Endothelial cell of umbilical vein (primary cell): ENCODE measurements at regions not wholly inside any gene's neighbourhood (a gene's known extent, or its start where the extent isn't known, plus 50 kb on each side); places are given as distances from the start of the nearest gene placed in this dataset.

Source experiments
- BruUV-seq: library from RNA; stranded (reverse); fragments of 400-500 nt; replicated peaks from 2 replicates; lab custom pipeline; 2021; lab: Mats Ljungman, UMichigan
- CTCF ChIA-PET: fragments of 300-600, 350-600 bp; sonication (Branson Sonifier 250); formaldehyde crosslinking; loops from one replicate; lab custom pipeline; 2021; ENCODE audit warnings: antibody characterized with exemption, inconsistent platforms; lab: Charles Lee
- POLR2A ChIA-PET: fragments of 300-600, 350-600 bp; sonication (Branson Sonifier 250); formaldehyde crosslinking; loops from one replicate; lab custom pipeline; 2021; ENCODE audit warnings: antibody characterized with exemption, inconsistent platforms; lab: Charles Lee
- DNase-seq: peaks from one replicate; pipeline ENCODE4 v3.0.0-alpha.2; 2011; ENCODE audit warnings: low read depth, low spot score
- FAIRE-seq: peaks from 2 replicates; lab custom pipeline; 2011; peaks lifted over from hg19 to GRCh38; lab: Jason Lieb, UNC
- H2AFZ ChIP-seq: 2 replicates; pipeline ENCODE4 v1.6.0; 2012; ENCODE audit warnings: low read depth, low read length, control low read depth, inconsistent platforms
- H3K27ac ChIP-seq: 2 replicates; pipeline ENCODE4 v1.5.1; 2011; ENCODE audit warnings: low read depth, mild to moderate bottlenecking, control low read depth, low read length, moderate library complexity; ENCODE audit not compliant: insufficient read depth
- H3K27me3 ChIP-seq, 2 experiments: 2 replicates each; pipeline versions ENCODE4 v1.6.0 to v1.6.1; 2011; ENCODE audit warnings: low read length in 2 of 2, mixed read lengths in 1 of 2; ENCODE audit not compliant: control insufficient read depth in 2 of 2, insufficient read depth in 2 of 2
- H3K36me3 ChIP-seq, 2 experiments: 2 replicates in 1 of 2; 3 replicates in 1 of 2; pipeline ENCODE4 v1.5.1; 2011; ENCODE audit warnings: low read length in 2 of 2, mild to moderate bottlenecking in 1 of 2, moderate library complexity in 1 of 2; ENCODE audit not compliant: control insufficient read depth in 2 of 2, insufficient read depth in 2 of 2; ENCODE audit errors: extremely low read depth in 1 of 2
- H3K4me1 ChIP-seq: 3 replicates; pipeline ENCODE4 v1.5.1; 2011; ENCODE audit warnings: mild to moderate bottlenecking, low read length; ENCODE audit not compliant: control insufficient read depth, insufficient read depth; ENCODE audit errors: extremely low read depth
- H3K4me2 ChIP-seq: 2 replicates; pipeline ENCODE4 v1.6.1; 2011; ENCODE audit warnings: low read length, control low read depth, mixed read lengths; ENCODE audit not compliant: insufficient read depth
- H3K4me3 ChIP-seq, 3 experiments: fragments of 200-600 bp in 1 of 3; sonication (generic), shearing (Covaris generic) in 1 of 3; replicated peaks in 1 of 3; 2 replicates each; pipeline ENCODE4 v1.5.1; 2011 to 2016; ENCODE audit warnings: control low read depth in 3 of 3, low read length in 3 of 3, mild to moderate bottlenecking in 2 of 3, inconsistent platforms in 1 of 3, low read depth in 1 of 3, moderate library complexity in 1 of 3; ENCODE audit not compliant: insufficient read depth in 1 of 3
- H3K79me2 ChIP-seq: 2 replicates; pipeline ENCODE4 v1.6.0; 2012; ENCODE audit warnings: low read length, inconsistent platforms; ENCODE audit not compliant: control insufficient read depth, insufficient read depth
- H3K9ac ChIP-seq: replicated peaks from 2 replicates; pipeline ENCODE3; 2011; ENCODE audit warnings: low read length, control low read depth; ENCODE audit not compliant: insufficient read depth; ENCODE audit errors: extremely low read depth
- H3K9me1 ChIP-seq: replicated peaks from 3 replicates; pipeline ENCODE4 v1.6.0; 2011; ENCODE audit warnings: mild to moderate bottlenecking, low read length; ENCODE audit not compliant: control insufficient read depth, insufficient read depth; ENCODE audit errors: extremely low read depth
- H3K9me3 ChIP-seq: replicated peaks from 2 replicates; pipeline ENCODE4 v1.5.1; 2012; ENCODE audit warnings: low read length, inconsistent platforms; ENCODE audit not compliant: control insufficient read depth, insufficient read depth
- H4K20me1 ChIP-seq: replicated peaks from 2 replicates; pipeline ENCODE3; 2011; ENCODE audit warnings: mild to moderate bottlenecking, low read length; ENCODE audit not compliant: control insufficient read depth, insufficient read depth; ENCODE audit errors: extremely low read depth
- CTCF ChIP-seq, 2 donors: IDR thresholded peaks; 1 replicate in 1 of 2; 2 replicates in 1 of 2; pipeline ENCODE4 v1.5.1; 2011; ENCODE audit warnings: low read length in 2 of 2, mild to moderate bottlenecking in 2 of 2, moderate library complexity in 2 of 2, control low read depth in 1 of 2, inconsistent platforms in 1 of 2, low read depth in 1 of 2; ENCODE audit not compliant: insufficient read depth in 1 of 2; ENCODE audit errors: extremely low read depth in 1 of 2
- EZH2 ChIP-seq: IDR thresholded peaks from 2 replicates; pipeline ENCODE4 v1.6.1; 2012; ENCODE audit warnings: borderline replicate concordance, low read depth, mild to moderate bottlenecking, moderate library complexity, low read length, inconsistent platforms; ENCODE audit not compliant: severe bottlenecking
- FOS ChIP-seq: IDR thresholded peaks from 2 replicates; pipeline ENCODE4 v1.6.1; 2011; ENCODE audit warnings: mild to moderate bottlenecking, low read length, moderate library complexity, borderline replicate concordance; ENCODE audit not compliant: insufficient read depth
- GATA2 ChIP-seq: IDR thresholded peaks from 2 replicates; pipeline ENCODE4 v1.7.0; 2011; ENCODE audit warnings: low read depth, mild to moderate bottlenecking, moderate library complexity, mixed read lengths, low read length; ENCODE audit not compliant: insufficient read length, insufficient read depth
- JUN ChIP-seq: IDR thresholded peaks from 2 replicates; pipeline ENCODE4 v1.6.1; 2011; ENCODE audit warnings: borderline replicate concordance, low read depth; ENCODE audit not compliant: insufficient read length, insufficient read depth
- MAX ChIP-seq: IDR thresholded peaks from 2 replicates; pipeline ENCODE4 v1.6.1; 2011; ENCODE audit not compliant: insufficient read depth, insufficient read length
- MYC ChIP-seq: IDR thresholded peaks from one replicate; pipeline ENCODE4 v1.6.1; 2011; ENCODE audit warnings: mild to moderate bottlenecking, low read depth, low read length
- POLR2A ChIP-seq: IDR thresholded peaks from 2 replicates; pipeline ENCODE4 v1.6.1; 2012; ENCODE audit warnings: low read depth, mild to moderate bottlenecking, control low read depth, low read length
- POLR2AphosphoS5 ChIP-seq: IDR thresholded peaks from 2 replicates; pipeline ENCODE4 v1.6.1; 2012; ENCODE audit warnings: low read depth, mild to moderate bottlenecking, control low read depth, low read length, moderate library complexity; ENCODE audit not compliant: insufficient read depth
- dilution Hi-C: fragments of 300-500 bp; cut with MboI; formaldehyde crosslinking; loops from one replicate; pipeline ENCODE4 v1.15.0; 2019; ENCODE audit warnings: low sequenced_read_pairs; ENCODE audit not compliant: extremely low pct_ligation_motif_present
- intact Hi-C: fragments of 100-400 bp; cut with micrococcal nuclease; formaldehyde crosslinking; loops from one replicate; pipeline ENCODE4 v1.10.0; 2022

GRCh38 chr21:41006636-41007035, 159.7 kb upstream of the DSCAM start:
- peaks cover 2% of the 10 kb centered on the region for H3K9me3 ChIP-seq
- FAIRE-seq, result no peak
- H3K27me3 ChIP-seq, result no peaks in the 10 kb centered on the region
- intact Hi-C loops, result no loop called here
- BruUV-seq, result no TSS peak
- H3K4me2 ChIP-seq, result no peak overlapping the region
- H3K9me1 ChIP-seq, result no peaks in the 10 kb centered on the region
- ChIA-PET CTCF (no interaction called here), POLR2A (no interaction called here)
- H3K4me3 ChIP-seq, result no peak overlapping the region
- no peak for TF ChIP-seq FOS
- TF ChIP-seq GATA2, result no peak
- no peak for TF ChIP-seq MYC
- no peak for TF ChIP-seq CTCF (IDR thresholded peaks at IDR 0.05; ENCODE audit: extremely low read depth in 1 of 2, insufficient read depth in 1 of 2, low read depth in 1 of 2, low read length in 2 of 2)
- no peak for TF ChIP-seq POLR2AphosphoS5
- TF ChIP-seq POLR2A, result no peak
- TF ChIP-seq EZH2, result no peak
- TF ChIP-seq JUN, result no peak
- TF ChIP-seq MAX, result no peak
- H3K79me2 ChIP-seq, result no peaks in the 10 kb centered on the region
- H3K27ac ChIP-seq, result no peak overlapping the region
- no peak overlapping the region for H3K9ac ChIP-seq
- no peaks in the 10 kb centered on the region for H3K4me1 ChIP-seq
- dilution Hi-C loops, result no loop called here
- H3K36me3 ChIP-seq, result no peaks in the 10 kb centered on the region
- no peak overlapping the region for H2AFZ ChIP-seq
- no peak for DNase-seq
- H4K20me1 ChIP-seq, result no peaks in the 10 kb centered on the region
